DOHH2 (cell line): ENCODE measurements at regions not wholly inside any gene's neighbourhood (a gene's known extent, or its start where the extent isn't known, plus 50 kb on each side); places are given as distances from the start of the nearest gene placed in this dataset.

ENCODE experiments used
- H3F3A ChIP-seq: fragments of 200-600 bp; sonication (generic), shearing (Covaris generic); 2 replicates; pipeline ENCODE4 v1.6.0; 2016; ENCODE audit warnings: antibody characterized with exemption, mild to moderate bottlenecking; ENCODE audit not compliant: control insufficient read depth, insufficient read depth
- H3K27ac ChIP-seq: fragments of 200-600 bp; sonication (generic); 2 replicates; pipeline ENCODE4 v1.5.1; 2014; ENCODE audit warnings: low read depth, mild to moderate bottlenecking, low read length, moderate library complexity
- H3K27me3 ChIP-seq: fragments of 200-600 bp; sonication (generic); 2 replicates; pipeline ENCODE4 v1.6.1; 2014; ENCODE audit warnings: mild to moderate bottlenecking, low read length, mixed read lengths; ENCODE audit not compliant: control insufficient read depth
- H3K36me3 ChIP-seq: fragments of 200-600 bp; sonication (generic); 2 replicates; pipeline ENCODE4 v1.6.1; 2014; ENCODE audit warnings: mild to moderate bottlenecking, low read length, moderate library complexity, mixed read lengths; ENCODE audit not compliant: control insufficient read depth
- H3K4me1 ChIP-seq: fragments of 200-600 bp; sonication (generic); 2 replicates; pipeline ENCODE4 v1.6.1; 2014; ENCODE audit warnings: mild to moderate bottlenecking, low read length, mixed read lengths; ENCODE audit not compliant: control insufficient read depth
- H3K4me2 ChIP-seq: fragments of 200-600 bp; sonication (generic); 2 replicates; pipeline ENCODE4 v1.6.0; 2014; ENCODE audit warnings: mild to moderate bottlenecking, low read length, moderate library complexity
- H3K4me3 ChIP-seq: fragments of 200-600 bp; sonication (generic); 2 replicates; pipeline ENCODE4 v1.5.1; 2014; ENCODE audit warnings: mild to moderate bottlenecking, low read length, mixed read lengths
- H3K79me2 ChIP-seq: fragments of 200-600 bp; sonication (generic); 2 replicates; pipeline ENCODE4 v1.6.1; 2014; ENCODE audit warnings: mild to moderate bottlenecking, low read length, mixed read lengths; ENCODE audit not compliant: control insufficient read depth
- H3K9me2 ChIP-seq: fragments of 200-600 bp; sonication (generic); replicated peaks from 2 replicates; pipeline ENCODE4 v1.6.1; 2014; ENCODE audit warnings: mild to moderate bottlenecking, low read length, mixed read lengths; ENCODE audit not compliant: control insufficient read depth
- H3K9me3 ChIP-seq: fragments of 200-600 bp; sonication (generic); 2 replicates; pipeline ENCODE4 v1.6.1; 2014; ENCODE audit warnings: antibody characterized with exemption, low read length, mixed read lengths; ENCODE audit not compliant: control insufficient read depth, insufficient read depth
- H4K20me1 ChIP-seq: fragments of 200-600 bp; sonication (generic); 2 replicates; pipeline ENCODE4 v1.6.0; 2014; ENCODE audit warnings: low read depth, mild to moderate bottlenecking, antibody characterized with exemption, low read length, moderate library complexity; ENCODE audit not compliant: control insufficient read depth, insufficient read depth
- EZH2phosphoT487 ChIP-seq: fragments of 200-600 bp; sonication (generic); IDR thresholded peaks from 2 replicates; pipeline ENCODE4 v1.6.1; 2017; ENCODE audit warnings: borderline replicate concordance, mild to moderate bottlenecking, antibody characterized with exemption, low read length, moderate library complexity, mixed read lengths
- TF ChIP-seq, protein P1 (sequence below): fragments of 200-600 bp; sonication (generic); IDR thresholded peaks from one replicate; pipeline ENCODE4 v1.5.1; 2014; ENCODE audit warnings: antibody characterized with exemption, mild to moderate bottlenecking, low read depth, low read length; ENCODE audit not compliant: poor library complexity, severe bottlenecking

DNA sequence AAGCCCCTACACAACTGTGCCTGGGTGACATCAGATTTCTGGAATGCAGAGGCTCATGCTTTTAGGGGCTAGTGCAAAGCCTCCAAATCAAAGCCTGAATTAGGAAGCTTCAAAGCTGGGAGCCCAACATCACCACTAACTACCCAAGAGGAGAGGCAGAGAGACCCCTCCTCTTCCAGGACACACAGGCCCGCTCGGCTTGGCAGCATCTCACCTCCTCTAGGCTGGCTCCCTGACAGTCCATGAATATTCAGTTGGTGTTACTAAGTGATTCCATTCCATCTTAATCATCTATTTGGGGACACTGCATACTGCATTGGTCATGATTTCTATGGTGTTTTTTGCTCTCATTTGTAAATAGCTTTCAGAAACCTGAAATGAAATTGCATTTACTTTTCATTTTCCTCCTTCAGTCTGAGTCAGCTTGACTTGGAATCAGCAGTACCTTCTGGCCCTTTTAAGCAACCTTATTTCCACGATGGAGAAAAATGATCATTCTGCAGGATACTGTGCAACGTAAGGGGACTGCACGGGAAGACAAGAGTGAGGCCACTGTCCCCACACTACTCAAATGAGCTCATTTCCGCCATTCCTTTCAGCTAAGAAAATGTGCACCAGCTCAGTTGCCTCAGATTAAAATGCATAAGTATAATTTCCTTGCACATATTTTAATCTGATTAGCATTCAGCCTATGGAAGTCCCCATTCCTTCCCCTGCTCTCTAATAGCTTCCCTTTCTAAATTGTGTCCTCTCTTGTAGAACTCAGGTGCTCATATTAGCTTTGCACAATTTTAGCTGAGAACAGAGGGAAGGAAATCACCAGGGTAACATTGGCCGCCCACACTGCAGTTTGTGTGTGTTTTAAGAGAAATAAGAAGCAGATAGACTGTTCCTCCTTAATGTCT, 219.9 kb downstream of the RFC3 start:
- H3K9me2 ChIP-seq = no peaks in the 10 kb centered on the region
- no peaks in the 10 kb centered on the region for H3K79me2 ChIP-seq
- peaks cover 10% of the 10 kb centered on the region for H3K4me1 ChIP-seq
- no peaks in the 10 kb centered on the region for H3F3A ChIP-seq
- no peaks in the 10 kb centered on the region for H4K20me1 ChIP-seq
- TF ChIP-seq, protein P1, sequence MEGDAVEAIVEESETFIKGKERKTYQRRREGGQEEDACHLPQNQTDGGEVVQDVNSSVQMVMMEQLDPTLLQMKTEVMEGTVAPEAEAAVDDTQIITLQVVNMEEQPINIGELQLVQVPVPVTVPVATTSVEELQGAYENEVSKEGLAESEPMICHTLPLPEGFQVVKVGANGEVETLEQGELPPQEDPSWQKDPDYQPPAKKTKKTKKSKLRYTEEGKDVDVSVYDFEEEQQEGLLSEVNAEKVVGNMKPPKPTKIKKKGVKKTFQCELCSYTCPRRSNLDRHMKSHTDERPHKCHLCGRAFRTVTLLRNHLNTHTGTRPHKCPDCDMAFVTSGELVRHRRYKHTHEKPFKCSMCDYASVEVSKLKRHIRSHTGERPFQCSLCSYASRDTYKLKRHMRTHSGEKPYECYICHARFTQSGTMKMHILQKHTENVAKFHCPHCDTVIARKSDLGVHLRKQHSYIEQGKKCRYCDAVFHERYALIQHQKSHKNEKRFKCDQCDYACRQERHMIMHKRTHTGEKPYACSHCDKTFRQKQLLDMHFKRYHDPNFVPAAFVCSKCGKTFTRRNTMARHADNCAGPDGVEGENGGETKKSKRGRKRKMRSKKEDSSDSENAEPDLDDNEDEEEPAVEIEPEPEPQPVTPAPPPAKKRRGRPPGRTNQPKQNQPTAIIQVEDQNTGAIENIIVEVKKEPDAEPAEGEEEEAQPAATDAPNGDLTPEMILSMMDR = no peak
- TF ChIP-seq EZH2phosphoT487 = no peak
- 0 out of 2 replicates have a peak, but pooled peaks cover 3% of the 10 kb centered on the region for H3K9me3 ChIP-seq
- H3K4me3 ChIP-seq = no peak overlapping the region
- H3K27ac ChIP-seq = no peak overlapping the region
- H3K4me2 ChIP-seq = no peak overlapping the region; the same call in 1 of the 2 replicates
- no peaks in the 10 kb centered on the region for H3K36me3 ChIP-seq
- no peaks in the 10 kb centered on the region for H3K27me3 ChIP-seq

DNA sequence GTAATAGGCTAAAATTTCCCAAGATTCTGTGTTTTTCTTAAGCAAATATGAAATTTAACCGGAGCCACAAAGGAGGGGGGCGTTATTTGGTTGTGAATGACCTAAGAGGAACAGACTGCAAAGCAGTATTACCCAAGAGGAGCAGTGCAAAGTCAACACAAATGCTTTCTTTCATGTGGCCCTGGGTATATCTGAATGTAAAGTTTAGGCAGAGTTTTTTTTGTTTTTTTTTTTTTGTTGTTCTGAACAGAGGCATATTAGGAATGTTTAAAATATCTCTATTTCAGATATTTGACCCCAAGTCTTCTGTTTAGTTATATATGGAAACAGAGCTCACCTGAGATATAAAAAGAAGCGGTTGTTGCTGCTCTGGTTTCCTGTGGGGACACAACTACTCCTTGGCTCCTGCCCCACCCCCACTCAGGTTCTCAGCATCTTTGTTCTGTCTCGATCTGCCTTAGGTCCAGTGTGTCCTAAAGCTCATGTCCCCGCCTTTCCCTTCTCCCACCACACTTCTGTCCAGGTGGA, 220.7 kb downstream of the RFC3 start:
- TF ChIP-seq EZH2phosphoT487 = no peak
- TF ChIP-seq, protein P1 = no peak
- 0 out of 2 replicates have a peak, but pooled peaks cover 3% of the 10 kb centered on the region for H3K9me3 ChIP-seq
- no peak overlapping the region for H3K4me3 ChIP-seq
- no peaks in the 10 kb centered on the region for H4K20me1 ChIP-seq
- H3K4me1 ChIP-seq = peaks cover 10% of the 10 kb centered on the region
- no peak overlapping the region for H3K27ac ChIP-seq
- no peaks in the 10 kb centered on the region for H3F3A ChIP-seq
- H3K4me2 ChIP-seq = peak overlapping the region; percentile 6
- H3K79me2 ChIP-seq = no peaks in the 10 kb centered on the region
- H3K27me3 ChIP-seq = no peaks in the 10 kb centered on the region
- no peaks in the 10 kb centered on the region for H3K9me2 ChIP-seq
- H3K36me3 ChIP-seq = no peaks in the 10 kb centered on the region

DNA sequence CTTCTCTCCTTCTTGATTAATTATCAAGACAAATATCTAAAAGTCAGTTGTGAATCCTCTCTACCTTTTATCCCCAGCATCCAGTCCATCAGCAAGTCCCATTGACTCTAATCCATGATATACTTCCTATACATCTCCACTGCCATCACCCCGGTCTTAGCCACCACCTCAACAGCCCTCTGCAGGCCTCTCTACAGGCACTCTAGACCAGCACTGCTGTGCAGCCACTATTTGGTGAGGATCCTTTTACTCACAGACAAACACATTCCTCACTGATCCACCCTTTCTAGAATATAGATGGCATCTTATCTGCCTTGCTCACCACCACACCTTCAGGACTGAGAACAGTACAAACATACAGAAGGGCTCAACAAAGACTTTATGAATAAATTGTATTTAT, 221.7 kb downstream of the RFC3 start:
- Histone ChIP-seq H3K4me1 (peaks cover 10% of the 10 kb centered on the region), H3K79me2 (no peaks in the 10 kb centered on the region), H3K27ac (no peak overlapping the region), H3K36me3 (no peaks in the 10 kb centered on the region), H3K4me3 (no peak overlapping the region), H3K27me3 (no peaks in the 10 kb centered on the region), H4K20me1 (no peaks in the 10 kb centered on the region), H3K4me2 (no peak overlapping the region), H3F3A (no peaks in the 10 kb centered on the region), H3K9me2 (no peaks in the 10 kb centered on the region), H3K9me3 (0 out of 2 replicates have a peak, but pooled peaks cover 3% of the 10 kb centered on the region)
- TF ChIP-seq, protein P1 = no peak
- TF ChIP-seq EZH2phosphoT487 = no peak
